Activated CD4-positive, alpha-beta T cell treated with anti-CD3 and anti-CD28 coated beads, Interleukin-2, Interleukin-4, amounts not matched to agents 100 ng/mL and 50 ng/mL, durations not matched to agents 16 hours and 8 hours (primary cell): ENCODE measurements at regions not wholly inside any gene's neighbourhood (a gene's known extent, or its start where the extent isn't known, plus 50 kb on each side); places are given as distances from the start of the nearest gene placed in this dataset.

Source experiments
- DNase-seq: peaks from one replicate; pipeline ENCODE4 v3.0.0-alpha.2; 2020; ENCODE audit warnings: low spot score

DNA sequence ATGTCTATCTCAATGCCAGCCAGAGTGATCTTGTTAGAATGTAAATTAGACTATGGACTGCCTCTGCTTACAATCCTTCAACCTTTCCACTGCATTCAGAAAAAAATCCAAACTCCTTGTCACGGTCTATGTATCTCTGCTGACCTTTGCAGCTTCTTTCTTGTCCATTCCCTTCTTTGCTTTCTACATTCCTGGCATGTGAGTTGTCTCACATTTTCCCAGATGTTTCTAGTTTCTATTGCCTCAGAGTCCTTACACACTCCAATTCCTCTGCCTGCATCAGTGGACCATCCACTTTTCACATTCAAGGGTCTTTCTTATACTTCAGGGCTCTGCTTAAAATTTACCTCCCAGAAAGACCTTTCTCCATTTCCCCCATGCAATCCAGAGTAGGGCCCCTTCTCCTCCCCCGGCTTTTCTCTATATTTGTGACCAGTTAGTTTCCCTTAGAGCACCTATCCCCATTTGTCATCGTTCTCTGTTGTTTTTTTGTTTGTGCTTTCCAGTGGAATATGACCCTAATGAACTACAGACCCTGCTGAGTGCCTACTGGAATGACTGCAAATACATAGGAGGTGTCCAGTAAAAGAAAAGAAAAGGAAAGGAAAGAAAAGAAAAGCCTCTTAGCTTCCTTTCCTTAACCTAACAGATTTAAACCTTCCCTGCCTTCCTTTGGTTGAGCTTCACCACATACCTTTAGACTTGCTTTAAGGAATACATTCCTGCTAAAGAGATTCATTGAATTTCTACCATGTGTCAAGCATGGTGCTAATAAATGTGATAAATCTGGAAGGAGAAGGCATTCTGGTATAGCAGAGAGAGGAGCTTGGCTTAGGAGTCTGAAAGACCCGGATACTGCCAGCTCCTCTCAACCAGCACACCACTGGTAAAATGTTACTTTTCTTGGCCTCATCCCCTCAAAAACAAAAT is 102.0 kb downstream of the DIRAS3 start:
- no peak for DNase-seq

GRCh38 chr1:67947114-67947513 is 103.3 kb downstream of the DIRAS3 start:
- DNase-seq: no peak

GRCh38 chr1:67945733-67946374 is 104.6 kb downstream of the DIRAS3 start:
- DNase-seq: no peak

DNA sequence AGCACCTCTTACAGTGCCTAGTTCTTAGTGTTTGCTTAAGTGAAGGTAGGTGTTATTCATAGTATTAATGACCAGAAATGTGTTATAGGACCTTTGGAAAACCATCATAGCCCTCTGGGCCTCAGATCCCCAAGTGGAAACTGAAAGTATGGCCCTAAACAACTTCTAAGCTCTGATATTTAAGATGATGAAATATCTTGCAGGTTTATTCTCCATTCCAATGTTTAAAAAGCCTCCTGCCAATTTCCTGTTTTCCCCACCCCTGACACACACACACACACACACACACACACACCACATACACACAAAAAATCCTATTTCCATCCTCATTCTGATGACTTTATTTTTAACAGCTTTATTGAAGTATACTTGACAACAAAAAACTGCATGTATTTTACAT is 108.2 kb downstream of the DIRAS3 start:
- no peak for DNase-seq

- no peak for DNase-seq
These were observed 108.5 kb upstream of the GNG12 start for GRCh38 chr1:67941746-67942145.

GRCh38 chr1:67941155-67941554 is 107.9 kb upstream of the GNG12 start:
- no peak for DNase-seq

GRCh38 chr1:67939942-67940341 is 106.7 kb upstream of the GNG12 start:
- no peak for DNase-seq

GRCh38 chr1:67939186-67939743 is 106.0 kb upstream of the GNG12 start:
- no peak for DNase-seq

GRCh38 chr1:67937651-67938050 is 104.4 kb upstream of the GNG12 start:
- no peak for DNase-seq

DNA sequence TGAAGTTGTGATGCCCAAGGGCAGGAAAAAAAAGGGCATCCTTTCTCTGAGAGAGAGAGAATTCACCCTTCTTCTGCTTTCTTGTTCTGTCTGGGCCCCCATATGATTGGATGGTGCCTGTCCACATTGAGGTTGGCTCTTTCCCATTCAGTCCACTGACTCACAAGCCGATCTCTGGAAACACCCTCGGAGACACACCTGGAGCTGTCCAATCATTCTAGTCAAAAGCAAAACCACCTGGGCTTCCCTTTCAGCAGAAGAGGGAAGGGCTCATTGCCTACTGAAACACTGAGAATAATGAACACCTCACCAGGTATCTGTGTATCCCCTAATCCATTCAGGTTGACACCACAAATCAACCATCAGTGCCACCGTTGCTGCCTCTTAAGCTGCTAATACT is 103.7 kb upstream of the GNG12 start:
- DNase-seq: no peak

DNA sequence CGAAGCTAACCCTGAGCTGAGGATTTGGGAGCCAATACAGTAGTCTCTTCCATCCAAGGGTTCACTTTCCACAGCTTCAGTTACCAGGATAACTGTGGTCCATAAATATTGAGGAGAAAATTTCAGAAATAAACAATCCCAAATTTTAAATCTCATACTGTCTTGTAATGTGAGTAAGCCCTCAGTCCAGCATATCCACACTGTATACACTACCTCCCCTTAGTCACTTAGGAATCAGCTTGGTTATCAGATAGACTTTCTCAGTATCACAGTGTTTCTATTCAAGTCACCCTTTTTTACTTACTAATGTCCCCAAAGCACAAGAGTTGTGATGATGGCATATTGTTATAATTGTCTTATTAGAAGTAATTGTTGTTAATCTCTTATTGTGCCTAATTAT is 102.3 kb upstream of the GNG12 start:
- no peak for DNase-seq

- DNase-seq: no peak
These were observed 97.9 kb upstream of the GNG12 start for GRCh38 chr1:67931198-67931597.

GRCh38 chr1:67923074-67923473 is 89.8 kb upstream of the GNG12 start:
- no peak for DNase-seq

DNA sequence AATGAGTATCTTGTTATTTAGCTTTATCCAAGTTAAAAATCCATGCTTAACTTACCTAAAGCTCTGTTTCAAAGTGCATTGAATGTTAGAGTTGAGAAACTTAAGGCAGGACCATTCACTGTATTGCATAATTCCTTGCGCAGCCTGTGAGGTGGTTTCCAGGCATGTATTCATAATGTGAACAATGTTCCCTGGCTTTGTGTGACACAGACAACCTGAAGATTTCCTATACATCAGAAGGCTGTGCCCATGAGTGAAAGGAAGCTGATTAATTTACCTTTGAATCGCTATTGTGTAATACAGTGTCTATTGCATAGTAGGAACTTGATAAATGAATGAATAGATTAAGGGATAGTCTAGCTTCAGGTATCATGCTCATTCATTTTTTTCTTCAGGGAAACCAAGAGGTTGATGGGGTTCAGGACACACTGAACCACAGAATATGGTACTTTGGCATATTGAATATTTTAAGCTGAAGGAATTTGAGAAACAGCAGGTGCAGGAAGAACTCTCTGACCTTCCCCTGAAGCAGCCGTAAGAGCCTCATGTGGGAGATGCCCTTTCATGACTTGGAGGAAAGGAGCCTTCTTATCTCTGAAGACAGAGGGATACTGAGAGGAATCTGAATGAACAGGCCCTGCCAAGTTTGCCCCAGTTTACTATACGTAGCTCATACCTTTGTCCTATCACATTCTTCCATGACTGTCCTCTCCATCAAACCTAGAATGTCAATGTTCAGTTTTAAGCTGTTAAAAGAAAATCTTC is 88.6 kb upstream of the GNG12 start:
- DNase-seq: no peak

DNA sequence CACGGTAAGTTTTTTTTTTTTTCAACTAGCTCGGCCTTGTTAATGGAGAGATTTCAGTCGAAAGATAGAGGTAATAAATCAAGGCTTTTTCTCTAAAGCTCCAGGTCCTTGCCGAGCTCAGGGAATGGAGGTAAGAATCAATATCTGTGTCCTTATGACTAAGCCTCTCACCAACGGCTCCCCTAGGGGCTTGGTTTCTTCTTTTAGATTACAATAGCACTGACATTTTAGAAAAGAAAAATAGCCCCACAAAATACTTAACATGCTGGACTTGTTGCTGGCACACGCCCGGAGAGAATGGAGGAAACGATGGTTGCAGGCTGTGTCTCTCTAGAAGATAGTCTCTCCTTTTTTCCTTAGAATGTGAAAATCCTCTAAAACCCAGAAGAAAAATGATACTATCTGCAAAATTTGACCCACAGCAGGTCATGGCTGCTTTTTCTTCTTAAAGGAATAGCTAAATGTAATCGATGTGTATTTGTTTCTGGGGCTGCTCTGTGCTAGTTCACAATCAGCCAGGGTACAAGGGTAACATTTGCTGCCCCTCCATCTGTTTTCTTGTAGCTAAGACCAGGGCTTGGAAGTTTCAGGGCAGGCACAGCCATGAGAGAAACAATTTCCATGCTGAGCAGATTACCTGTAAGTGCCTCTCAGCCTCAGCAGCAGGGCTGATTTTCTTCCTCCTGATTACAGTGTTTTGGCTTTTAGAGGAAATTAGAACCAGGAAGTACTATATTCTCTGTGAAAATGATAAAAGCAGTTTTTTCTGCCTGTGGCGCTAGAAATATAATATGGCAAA is 86.2 kb upstream of the GNG12 start:
- no peak for DNase-seq

- no peak for DNase-seq
These were observed 84.8 kb upstream of the GNG12 start for GRCh38 chr1:67918067-67918466.

- DNase-seq: no peak
These were observed 83.7 kb upstream of the GNG12 start for GRCh38 chr1:67917006-67917405.

DNA sequence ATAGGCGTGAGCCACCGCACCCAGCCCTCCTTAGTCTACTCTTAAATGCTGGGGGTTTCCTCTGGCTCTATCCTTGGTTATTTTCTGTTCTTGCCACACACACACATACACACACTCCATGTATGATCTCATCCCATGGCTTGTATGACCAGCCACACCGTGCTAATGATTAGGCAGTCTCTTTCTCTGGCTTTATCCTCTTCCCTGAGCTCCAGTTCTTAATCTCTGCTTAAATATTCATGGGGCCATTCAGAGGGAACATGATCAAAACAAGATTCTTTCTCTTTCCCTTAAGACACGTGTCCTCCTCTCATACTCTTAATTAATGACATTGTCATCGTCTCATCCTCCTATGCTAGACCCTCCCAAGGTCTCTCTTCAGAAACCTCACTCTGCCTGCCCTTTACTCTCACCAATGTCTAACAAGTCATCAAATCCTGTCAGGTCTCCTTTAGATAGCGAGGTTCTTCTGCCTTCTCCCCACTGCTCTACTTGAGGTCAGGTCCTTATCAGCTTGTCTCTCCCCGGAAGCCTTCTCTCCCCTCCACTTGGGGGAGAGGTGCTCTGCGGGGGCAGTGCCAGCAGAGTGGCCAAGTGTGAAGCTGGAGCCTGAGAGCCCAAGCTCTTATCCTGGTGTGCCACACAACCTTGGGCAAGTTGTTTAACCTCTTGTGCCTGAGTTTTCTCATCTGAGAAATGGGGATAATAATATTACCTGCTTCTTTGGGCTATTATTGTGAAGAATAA is 83.0 kb upstream of the GNG12 start:
- DNase-seq: no peak

DNA sequence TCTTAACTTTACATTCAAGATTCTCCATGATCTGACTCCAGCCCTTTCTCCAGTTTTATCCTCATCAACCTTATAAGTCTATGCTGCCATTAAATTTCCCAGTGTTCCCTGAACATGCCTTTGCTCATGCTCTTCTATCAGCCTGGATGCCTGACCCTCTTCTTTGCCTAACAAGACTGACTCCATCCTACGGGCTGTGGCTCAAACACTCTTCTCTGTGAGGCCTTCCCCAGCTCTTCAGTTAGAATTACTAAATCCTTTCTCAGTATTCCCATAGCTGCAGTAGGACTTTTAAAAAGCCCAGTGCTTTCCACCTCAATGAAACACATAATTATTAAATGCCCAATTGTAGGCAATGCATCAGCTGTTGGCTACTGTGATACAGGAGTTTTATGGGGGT is 76.5 kb upstream of the GNG12 start:
- no peak for DNase-seq

DNA sequence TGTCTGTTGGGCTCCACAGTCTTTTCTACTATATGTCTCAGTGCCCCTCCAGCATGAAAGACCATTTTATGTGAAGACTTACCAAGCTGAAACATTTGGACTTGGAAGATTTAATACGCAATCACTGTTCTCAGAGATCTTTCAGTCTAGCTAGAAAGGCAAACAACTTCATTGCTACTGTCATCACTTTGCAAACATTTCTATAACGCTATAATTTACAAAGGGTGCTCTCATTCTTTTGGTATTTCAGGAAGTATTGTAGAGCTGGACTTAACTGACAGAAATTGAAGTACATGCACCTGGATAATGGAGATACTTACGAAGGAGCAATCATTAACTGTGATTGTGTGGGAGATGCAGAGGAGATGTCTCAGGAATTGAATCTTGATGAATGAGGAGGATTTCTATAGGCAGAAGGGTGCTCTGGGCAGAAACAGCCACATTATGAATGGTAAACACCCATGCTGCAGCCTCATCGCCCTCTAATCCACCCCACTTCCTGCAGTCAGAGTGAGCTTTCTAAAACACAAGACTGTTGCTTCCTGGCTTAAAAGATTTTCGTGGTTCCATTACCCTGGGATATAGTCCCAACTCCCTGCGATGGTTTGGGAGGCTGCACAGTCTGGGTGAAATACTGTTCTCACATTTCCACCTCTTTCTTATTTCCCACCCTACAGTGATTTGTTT is 75.1 kb upstream of the GNG12 start:
- no peak for DNase-seq
